Activated B cell treated with CpG ODN at 0.5 μM for 24 hours (primary cell): ENCODE measurements at regions not wholly inside any gene's neighbourhood (a gene's known extent, or its start where the extent isn't known, plus 50 kb on each side); places are given as distances from the start of the nearest gene placed in this dataset.
"Not testable (repeated sequence)": the region's sequence is repeated elsewhere in the genome, so short reads cannot be mapped to it uniquely, and the experiment has no call there.

Source experiments
- ATAC-seq: fragments of 200-7000 bp; cut with Tn5 transposase; one replicate; pipeline ENCODE4 v1.10.0; 2021; ENCODE audit warnings: low read depth, mild to moderate bottlenecking, moderate library complexity
- CTCF ChIA-PET: fragments of 350-600 bp; sonication (Branson Sonifier 250); formaldehyde crosslinking; loops from one replicate; lab custom pipeline; 2021; ENCODE audit warnings: antibody characterized with exemption; lab: Charles Lee
- POLR2A ChIA-PET: fragments of 350-600 bp; sonication (Branson Sonifier 250); formaldehyde crosslinking; loops from one replicate; lab custom pipeline; 2021; ENCODE audit warnings: antibody characterized with exemption; lab: Charles Lee
- DNase-seq: peaks from one replicate; pipeline ENCODE4 v3.0.0; 2022
- H3K27ac Mint-ChIP-seq: one replicate; pipeline ENCODE4 v1.8.0; 2020; ENCODE audit warnings: mixed read lengths
- H3K27me3 Mint-ChIP-seq: one replicate; pipeline ENCODE4 v1.8.0; 2021; ENCODE audit warnings: mixed read lengths
- H3K36me3 Mint-ChIP-seq: one replicate; pipeline ENCODE4 v1.8.0; 2021; ENCODE audit warnings: low read depth, mixed read lengths
- H3K4me1 Mint-ChIP-seq: one replicate; pipeline ENCODE4 v1.8.0; 2021; ENCODE audit warnings: mixed read lengths
- H3K4me3 Mint-ChIP-seq: one replicate; pipeline ENCODE4 v1.8.0; 2020; ENCODE audit warnings: mild to moderate bottlenecking, mixed read lengths
- H3K9me3 Mint-ChIP-seq: one replicate; pipeline ENCODE4 v1.8.0; 2020; ENCODE audit warnings: mixed read lengths
- intact Hi-C: fragments of 100-400 bp; cut with micrococcal nuclease; formaldehyde crosslinking; loops from one replicate; pipeline ENCODE4 v1.15.1; 2024
- TF ChIP-seq, protein P1 (sequence below): fragments of 200-600 bp; IDR thresholded peaks from one replicate; pipeline ENCODE4 v1.8.0; 2022; ENCODE audit warnings: antibody characterized with exemption, mild to moderate bottlenecking

DNA sequence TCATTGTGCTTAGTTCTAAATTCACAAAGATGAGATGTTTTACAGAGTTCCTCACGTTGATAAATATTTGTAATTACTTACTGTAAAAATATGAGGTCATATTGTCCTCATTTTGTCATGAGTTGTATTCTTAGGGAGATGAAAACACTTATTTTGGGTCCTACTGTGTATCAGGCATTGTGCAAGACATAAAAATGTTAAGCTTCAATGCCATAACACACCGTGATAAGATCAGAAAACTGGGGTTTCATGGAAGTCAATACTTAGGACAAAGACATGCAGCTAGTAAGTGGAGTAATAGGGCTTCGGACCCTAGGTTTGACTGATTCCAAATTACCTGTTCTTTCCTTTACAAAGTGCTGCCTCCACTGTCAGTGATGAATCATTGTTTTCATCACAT is 720.7 kb upstream of the ZP4 start:
- H3K4me1 Mint-ChIP-seq = peaks cover 4% of the 10 kb centered on the region
- H3K27me3 Mint-ChIP-seq = no peaks in the 10 kb centered on the region
- POLR2A ChIA-PET = no interaction called here
- H3K36me3 Mint-ChIP-seq = no peaks in the 10 kb centered on the region
- no peak for DNase-seq
- no peak for ATAC-seq
- TF ChIP-seq, protein P1, sequence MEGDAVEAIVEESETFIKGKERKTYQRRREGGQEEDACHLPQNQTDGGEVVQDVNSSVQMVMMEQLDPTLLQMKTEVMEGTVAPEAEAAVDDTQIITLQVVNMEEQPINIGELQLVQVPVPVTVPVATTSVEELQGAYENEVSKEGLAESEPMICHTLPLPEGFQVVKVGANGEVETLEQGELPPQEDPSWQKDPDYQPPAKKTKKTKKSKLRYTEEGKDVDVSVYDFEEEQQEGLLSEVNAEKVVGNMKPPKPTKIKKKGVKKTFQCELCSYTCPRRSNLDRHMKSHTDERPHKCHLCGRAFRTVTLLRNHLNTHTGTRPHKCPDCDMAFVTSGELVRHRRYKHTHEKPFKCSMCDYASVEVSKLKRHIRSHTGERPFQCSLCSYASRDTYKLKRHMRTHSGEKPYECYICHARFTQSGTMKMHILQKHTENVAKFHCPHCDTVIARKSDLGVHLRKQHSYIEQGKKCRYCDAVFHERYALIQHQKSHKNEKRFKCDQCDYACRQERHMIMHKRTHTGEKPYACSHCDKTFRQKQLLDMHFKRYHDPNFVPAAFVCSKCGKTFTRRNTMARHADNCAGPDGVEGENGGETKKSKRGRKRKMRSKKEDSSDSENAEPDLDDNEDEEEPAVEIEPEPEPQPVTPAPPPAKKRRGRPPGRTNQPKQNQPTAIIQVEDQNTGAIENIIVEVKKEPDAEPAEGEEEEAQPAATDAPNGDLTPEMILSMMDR = no peak
- intact Hi-C loops = no loop called here
- CTCF ChIA-PET = no interaction called here
- H3K27ac Mint-ChIP-seq = no peak overlapping the region
- H3K4me3 Mint-ChIP-seq = no peak overlapping the region
- peaks cover 3% of the 10 kb centered on the region for H3K9me3 Mint-ChIP-seq

DNA sequence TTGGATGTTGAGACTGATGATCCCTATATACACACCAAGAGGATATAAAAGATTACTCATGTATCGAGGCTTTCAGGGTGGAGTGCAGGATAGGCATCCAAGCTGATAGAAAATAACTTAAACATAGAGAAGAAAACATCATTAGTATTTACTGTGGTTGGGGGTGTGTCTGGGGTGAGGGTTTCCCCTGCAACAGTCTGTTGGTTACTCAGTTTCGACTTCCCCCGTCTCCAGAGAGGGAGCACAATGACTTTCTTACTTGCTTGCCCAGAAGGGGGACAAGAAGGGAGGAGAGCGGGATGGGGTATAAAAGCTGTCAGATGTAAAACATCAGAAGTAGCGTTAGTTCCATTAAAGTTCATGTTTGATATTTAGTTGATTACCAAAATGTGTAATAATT is 717.4 kb upstream of the ZP4 start:
- Mint-ChIP-seq H3K4me3 (no peak overlapping the region), H3K36me3 (no peaks in the 10 kb centered on the region), H3K4me1 (peaks cover 4% of the 10 kb centered on the region), H3K27ac (no peak overlapping the region), H3K9me3 (peaks cover 3% of the 10 kb centered on the region), H3K27me3 (no peaks in the 10 kb centered on the region)
- ChIA-PET CTCF (no interaction called here), POLR2A (no interaction called here)
- intact Hi-C loops = no loop called here
- DNase-seq = no peak
- no peak for ATAC-seq
- TF ChIP-seq, protein P1 = no peak

DNA sequence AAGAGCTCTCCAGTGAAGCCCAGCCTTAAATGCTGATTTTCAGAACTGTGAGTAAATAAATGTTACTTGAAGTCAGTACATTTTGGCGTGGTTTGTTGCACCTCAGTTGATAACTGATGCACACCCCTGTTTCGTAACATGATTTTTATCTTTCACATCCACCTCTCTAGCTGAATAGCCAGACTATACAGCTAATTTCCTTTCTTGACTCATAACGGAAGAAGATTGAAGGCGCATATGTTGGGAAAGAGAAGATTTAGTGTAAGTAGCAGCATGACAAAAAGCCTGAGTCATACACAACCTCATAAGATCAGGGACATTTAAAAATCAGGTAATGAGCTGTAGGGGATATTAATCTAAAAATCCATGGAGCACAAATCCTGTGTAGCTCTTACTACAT is 716.2 kb upstream of the ZP4 start:
- DNase-seq (no peak), ATAC-seq (no peak)
- TF ChIP-seq, protein P1 = no peak
- ChIA-PET CTCF (no interaction called here), POLR2A (no interaction called here)
- peaks cover 3% of the 10 kb centered on the region for H3K9me3 Mint-ChIP-seq
- H3K27me3 Mint-ChIP-seq = no peaks in the 10 kb centered on the region
- intact Hi-C loops = no loop called here
- peaks cover 4% of the 10 kb centered on the region for H3K4me1 Mint-ChIP-seq
- no peak overlapping the region for H3K27ac Mint-ChIP-seq
- H3K36me3 Mint-ChIP-seq = no peaks in the 10 kb centered on the region
- H3K4me3 Mint-ChIP-seq = no peak overlapping the region

DNA sequence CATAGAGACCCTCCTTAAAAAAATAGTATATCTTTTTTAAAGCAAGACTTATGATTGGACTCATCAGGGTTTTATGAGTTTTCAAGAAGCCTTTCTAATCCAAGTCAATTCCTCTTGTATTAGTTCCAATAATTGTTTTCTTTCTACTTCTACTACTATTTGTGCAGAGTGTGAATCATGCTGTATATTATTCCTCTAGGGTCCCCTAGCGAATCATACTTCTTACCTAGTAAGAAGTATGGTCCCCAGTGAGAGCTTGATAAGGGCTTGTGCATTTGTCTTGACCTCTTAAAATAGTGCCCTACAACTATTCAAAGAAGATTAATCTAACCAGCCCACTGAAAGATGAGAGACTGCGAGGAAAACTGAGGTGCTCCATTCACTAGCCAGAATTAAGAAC is 715.7 kb upstream of the ZP4 start:
- H3K36me3 Mint-ChIP-seq = no peaks in the 10 kb centered on the region
- no peaks in the 10 kb centered on the region for H3K27me3 Mint-ChIP-seq
- TF ChIP-seq, protein P1 = no peak
- CTCF ChIA-PET = no interaction called here
- H3K9me3 Mint-ChIP-seq = peaks cover 3% of the 10 kb centered on the region
- H3K4me1 Mint-ChIP-seq = peaks cover 4% of the 10 kb centered on the region
- H3K4me3 Mint-ChIP-seq = no peak overlapping the region
- intact Hi-C loops = no loop called here
- ATAC-seq (no peak), DNase-seq (no peak)
- POLR2A ChIA-PET = no interaction called here
- H3K27ac Mint-ChIP-seq = no peak overlapping the region

DNA sequence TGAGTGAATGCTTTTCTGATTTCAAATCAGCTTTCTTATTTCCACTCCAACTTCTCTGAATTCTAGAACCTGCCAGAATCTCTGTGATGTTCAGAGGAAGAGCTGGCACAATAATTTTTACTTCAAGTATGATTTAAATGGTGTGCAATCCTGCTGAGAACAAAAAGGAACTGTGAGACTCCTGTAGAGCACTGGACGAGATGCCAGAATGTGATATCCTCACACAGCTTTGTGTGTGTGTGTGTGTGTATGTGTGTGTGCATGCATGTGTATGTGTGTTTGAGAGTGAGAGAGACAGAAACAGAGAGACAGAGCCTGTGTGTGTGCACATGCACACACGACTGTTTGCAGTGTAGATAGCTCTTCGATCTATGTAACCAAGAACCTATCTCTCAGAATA is 713.6 kb upstream of the ZP4 start:
- DNase-seq (no peak), ATAC-seq (no peak)
- TF ChIP-seq, protein P1 = no peak
- H3K36me3 Mint-ChIP-seq = no peaks in the 10 kb centered on the region
- ChIA-PET CTCF (no interaction called here), POLR2A (no interaction called here)
- H3K4me3 Mint-ChIP-seq = no peak overlapping the region
- H3K9me3 Mint-ChIP-seq = no peaks in the 10 kb centered on the region
- no peak overlapping the region for H3K27ac Mint-ChIP-seq
- H3K27me3 Mint-ChIP-seq = no peaks in the 10 kb centered on the region
- intact Hi-C loops = no loop called here
- peaks cover 4% of the 10 kb centered on the region for H3K4me1 Mint-ChIP-seq

DNA sequence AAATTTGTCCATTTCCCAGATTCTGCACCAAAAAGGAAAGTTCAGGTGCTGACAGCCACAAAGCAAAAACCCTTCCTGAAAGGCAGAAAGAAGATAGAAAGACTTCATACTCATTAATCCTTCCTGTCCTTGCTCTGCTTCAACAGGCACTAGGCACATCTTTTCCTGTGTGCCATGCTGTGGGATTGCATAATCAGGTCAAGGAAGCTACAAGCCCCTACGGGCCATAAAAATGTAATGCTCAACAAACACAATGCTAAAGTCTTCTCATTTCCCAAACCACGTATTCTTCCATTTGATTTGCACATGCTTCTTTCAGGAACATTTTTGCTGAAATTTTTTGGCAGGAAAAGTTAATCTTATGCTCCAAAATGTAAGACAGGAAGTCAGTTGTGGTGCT is 710.9 kb upstream of the ZP4 start:
- DNase-seq, ATAC-seq, CTCF ChIA-PET, H3K27me3 Mint-ChIP-seq, H3K4me1 Mint-ChIP-seq, H3K4me3 Mint-ChIP-seq, intact Hi-C loops, H3K9me3 Mint-ChIP-seq, H3K36me3 Mint-ChIP-seq, POLR2A ChIA-PET, H3K27ac Mint-ChIP-seq: not testable (repeated sequence)
